ENCODE measurements at regions not wholly inside any gene's neighbourhood (a gene's known extent, or its start where the extent isn't known, plus 50 kb on each side); places are given as distances from the start of the nearest gene placed in this dataset.

- DNase-seq (ENCODE audit: low spot score), result no peak
These were observed 171.4 kb upstream of the SERPINE2 start for GRCh38 chr2:224210286-224211180.

DNA sequence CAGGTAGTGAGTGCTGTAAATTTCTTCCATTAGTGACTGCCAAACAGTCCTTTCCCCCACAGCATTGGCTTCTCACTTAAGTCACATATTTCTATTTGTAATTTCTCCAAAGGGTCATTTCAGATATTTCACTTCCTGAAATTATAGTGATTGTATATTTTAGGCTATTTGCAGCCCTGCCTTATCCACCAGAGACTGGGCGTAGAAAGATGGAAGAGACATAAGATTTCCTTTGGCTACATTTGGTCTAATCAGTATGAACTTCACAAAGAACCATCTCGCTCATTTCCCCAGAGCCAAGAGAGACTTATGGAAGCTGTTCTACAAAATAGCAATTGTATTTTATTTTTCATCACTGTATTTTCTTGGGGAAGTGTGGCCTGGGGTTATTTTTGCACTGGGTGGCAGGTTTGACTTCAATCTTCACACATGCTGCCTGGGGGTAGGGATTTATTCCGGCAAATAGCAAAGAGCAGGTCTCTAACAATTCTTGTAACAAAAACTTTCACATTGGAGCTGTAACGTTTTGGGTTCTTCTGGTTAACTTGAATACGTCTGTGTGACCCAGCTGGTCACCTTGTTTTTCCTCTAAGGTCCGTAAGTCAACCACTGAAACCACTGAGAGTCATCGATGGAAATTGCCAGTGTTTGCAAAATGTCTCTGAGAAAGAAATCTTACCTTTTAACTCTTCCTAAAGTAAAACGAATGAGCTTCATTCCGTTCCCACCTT is 170.6 kb upstream of the SERPINE2 start:
- no peak for DNase-seq (ENCODE audit: low spot score)

GRCh38 chr2:224208443-224208842 is 169.4 kb upstream of the SERPINE2 start:
- DNase-seq (ENCODE audit: low spot score), result no peak

DNA sequence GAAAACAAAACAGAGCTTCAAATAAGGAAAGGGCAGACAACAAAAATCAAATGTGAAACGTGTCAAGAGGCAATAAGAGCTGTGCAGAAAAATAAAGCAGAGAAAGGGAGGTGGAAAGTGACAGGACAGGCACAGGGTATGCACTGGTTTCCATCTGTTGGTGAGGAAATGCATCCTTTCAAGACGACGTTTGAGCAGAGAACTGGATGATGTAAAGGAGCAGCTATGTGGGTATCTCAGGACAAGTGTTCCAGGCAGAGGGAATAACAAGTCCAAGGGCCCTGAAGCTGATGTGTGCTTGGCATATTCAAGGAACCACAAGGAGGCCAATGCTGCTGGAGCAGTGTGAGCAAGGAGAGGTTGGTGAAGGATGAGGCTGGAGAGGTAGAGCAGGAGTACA is 168.9 kb upstream of the SERPINE2 start:
- DNase-seq (ENCODE audit: low spot score), result no peak

- no peak for DNase-seq (ENCODE audit: low spot score)
These were observed 167.7 kb upstream of the SERPINE2 start for GRCh38 chr2:224206816-224207215.

DNA sequence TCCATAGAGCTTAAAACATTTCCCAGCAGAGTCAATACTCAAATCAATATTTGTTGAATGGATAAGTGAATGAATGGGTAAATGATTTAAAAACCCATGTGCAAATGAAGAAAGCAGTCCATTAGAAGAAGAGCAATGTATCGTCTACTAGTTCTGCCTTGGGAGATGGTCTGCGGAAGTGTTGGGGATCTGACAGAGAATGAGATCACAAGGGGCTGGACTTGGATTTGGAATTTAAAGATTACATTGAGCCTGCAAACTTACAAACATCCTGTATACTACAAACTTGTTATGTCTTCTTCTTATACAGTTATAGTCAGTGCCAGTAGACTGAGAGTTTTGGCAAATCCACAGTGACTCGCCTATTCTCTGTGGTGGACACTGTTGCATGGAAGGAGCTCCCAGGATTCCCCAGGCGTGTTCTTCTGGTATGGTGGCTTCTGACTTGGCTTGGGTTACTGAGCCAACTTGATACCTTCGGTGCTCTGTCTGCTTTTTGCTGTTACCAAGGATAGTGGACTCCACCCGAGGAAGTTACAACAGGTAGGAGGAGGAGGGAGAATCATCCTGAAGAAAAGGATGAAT is 163.3 kb upstream of the SERPINE2 start:
- no peak for DNase-seq (ENCODE audit: low spot score)

GRCh38 chr2:224198436-224198835 is 159.3 kb upstream of the SERPINE2 start:
- DNase-seq (ENCODE audit: low spot score), result no peak

- no peak for DNase-seq (ENCODE audit: low spot score)
These were observed 157.7 kb upstream of the SERPINE2 start for GRCh38 chr2:224196810-224197209.

- peak; percentile 12 for DNase-seq (ENCODE audit: low spot score)
These were observed 157.0 kb upstream of the SERPINE2 start for GRCh38 chr2:224195925-224196571.

DNA sequence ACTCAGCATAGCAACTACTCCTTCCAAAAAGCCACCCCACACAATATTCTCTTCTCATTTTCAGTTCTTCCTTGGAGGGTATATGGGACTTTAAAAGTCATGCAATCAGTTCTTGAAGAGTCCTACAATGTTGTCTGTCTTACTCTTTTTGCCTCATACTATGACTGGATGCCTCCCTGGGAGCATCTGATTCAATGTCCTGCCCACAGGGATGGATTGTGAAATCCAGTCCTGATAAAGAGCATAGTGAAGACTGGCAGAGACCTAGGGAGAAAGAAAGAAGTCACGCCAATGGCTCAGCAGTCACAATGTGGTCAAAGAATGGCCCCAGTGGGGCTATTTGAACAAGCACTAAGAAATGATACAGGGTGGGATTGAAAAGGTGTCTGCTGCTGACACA is 155.1 kb upstream of the SERPINE2 start:
- DNase-seq (ENCODE audit: low spot score), result no peak

DNA sequence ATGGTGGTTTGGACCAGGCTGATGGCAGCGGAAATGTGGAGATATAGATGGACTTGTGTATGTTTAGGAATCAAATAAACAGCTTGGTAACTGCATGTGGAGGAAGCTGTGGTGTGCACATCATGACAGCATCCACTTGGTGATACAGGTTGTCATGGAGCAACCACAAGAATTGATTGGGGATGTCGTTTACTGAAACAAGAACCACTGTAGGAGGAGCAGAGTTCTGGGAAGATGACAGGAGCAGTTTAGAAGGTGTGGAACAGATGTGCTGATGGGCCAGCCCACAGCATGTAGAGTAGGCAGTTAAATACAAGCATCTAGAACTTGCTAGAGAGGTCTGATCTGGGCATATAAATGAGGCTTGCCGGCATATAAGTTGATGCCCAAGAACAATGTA is 152.4 kb upstream of the SERPINE2 start:
- no peak for DNase-seq (ENCODE audit: low spot score)

DNA sequence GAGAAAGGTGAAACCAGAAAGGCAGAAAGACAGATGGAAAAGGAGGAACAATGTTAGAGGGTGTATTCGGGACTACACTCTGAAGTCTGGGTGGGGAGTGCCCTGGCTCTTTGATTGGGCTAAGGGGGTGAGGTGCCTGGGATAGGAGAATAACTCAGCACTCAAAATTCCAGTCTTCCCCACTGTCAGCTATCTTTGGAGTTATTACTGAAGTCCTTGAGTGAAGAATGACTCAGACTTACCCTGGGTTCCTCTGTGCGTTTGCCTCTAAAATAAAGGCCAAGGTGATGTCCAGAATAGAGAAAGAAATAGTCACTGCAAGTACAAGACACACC is 151.8 kb upstream of the SERPINE2 start:
- DNase-seq (ENCODE audit: low spot score), result no peak

GRCh38 chr2:224190234-224190935 is 151.3 kb upstream of the SERPINE2 start:
- no peak for DNase-seq (ENCODE audit: low spot score)

- DNase-seq (ENCODE audit: low spot score), result no peak
These were observed 148.1 kb upstream of the SERPINE2 start for GRCh38 chr2:224187220-224187619.

DNA sequence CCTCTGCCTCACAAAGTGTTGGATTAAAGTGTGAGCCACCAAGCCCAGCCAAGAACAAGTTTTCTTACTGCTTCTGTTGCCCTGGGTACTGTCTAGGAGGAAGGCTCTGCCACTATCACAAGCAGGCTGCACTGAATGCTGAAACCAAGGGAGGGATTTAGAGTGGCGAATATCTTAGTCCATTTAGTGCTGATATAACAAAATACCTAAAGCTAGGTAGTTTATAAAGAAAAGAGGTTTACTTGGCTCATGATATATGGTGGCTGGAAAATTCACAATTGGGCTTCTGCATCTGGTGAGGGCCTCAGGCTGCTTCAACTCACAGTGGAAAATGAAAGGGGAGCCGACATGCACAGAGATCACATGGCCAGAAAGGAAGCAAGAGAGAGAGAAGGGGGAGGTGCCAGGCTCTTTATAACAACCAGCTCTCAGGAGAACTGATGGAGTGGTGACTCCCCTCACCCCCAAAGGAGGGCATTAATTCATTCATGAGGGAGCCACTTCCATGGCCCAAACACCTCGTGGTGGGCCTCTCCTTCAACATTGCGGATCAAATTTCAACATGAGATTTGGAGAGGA is 146.0 kb upstream of the SERPINE2 start:
- no peak for DNase-seq (ENCODE audit: low spot score)

DNA sequence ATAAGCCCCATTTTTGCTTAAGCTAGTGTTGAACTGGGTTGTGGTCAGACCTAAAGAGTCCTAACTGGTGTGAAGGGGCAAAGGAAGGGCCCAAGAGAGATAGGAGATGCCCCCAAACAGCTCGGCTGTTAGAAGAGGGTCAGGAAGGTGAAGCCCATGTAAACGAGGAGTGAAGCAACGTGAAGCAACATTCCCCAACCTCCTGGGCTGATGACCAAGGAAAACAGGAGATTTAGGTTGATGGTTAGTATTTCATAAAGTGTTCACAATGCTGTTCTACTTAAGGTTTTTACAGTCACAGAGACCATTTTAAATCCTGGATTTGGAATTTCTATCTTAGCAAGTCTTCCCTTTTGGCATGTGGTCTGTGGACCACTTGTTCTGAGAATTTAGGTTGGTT is 144.0 kb upstream of the SERPINE2 start:
- DNase-seq (ENCODE audit: low spot score), result no peak

DNA sequence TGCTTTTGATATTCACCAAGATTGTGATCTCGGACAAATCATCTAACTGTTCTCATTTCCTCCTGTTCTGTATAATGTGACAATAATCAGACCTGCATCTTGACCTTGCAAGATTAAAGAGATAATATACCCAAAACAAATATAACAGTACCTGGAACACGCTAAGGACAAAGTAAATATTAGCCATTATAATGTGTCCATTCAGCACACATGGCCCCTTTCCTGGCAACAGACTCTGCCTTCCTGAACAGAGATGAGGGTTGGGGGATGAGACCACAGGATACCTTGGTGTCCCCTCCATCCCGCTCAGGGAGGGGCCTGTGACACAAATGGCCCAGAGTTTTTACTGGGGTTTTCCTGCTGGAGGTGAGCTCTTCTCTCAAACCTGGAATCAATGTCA is 143.4 kb upstream of the SERPINE2 start:
- DNase-seq (ENCODE audit: low spot score), result no peak

- no peak for DNase-seq (ENCODE audit: low spot score)
These were observed 142.6 kb upstream of the SERPINE2 start for GRCh38 chr2:224181534-224182155.

GRCh38 chr2:224180810-224181209 is 141.7 kb upstream of the SERPINE2 start:
- no peak for DNase-seq (ENCODE audit: low spot score)

DNA sequence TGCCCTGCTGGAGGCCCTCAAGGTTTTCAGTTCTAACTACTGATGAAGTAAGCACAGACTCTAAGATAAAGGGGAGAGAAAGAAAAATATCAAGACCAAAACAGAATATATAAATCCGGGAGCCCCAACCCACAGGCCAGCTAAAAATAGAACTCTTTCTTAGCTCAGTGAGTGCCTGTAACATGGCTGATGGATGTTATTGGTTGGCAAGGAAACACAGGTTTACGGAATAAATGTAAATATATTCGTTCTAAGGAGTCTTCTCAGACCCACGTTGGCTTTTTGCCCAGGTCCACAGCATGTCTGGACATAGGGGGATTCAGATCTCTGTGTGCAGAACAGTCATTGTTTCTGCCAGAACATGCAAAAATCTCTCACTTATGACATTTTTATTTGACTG is 139.0 kb upstream of the SERPINE2 start:
- no peak for DNase-seq (ENCODE audit: low spot score)

DNA sequence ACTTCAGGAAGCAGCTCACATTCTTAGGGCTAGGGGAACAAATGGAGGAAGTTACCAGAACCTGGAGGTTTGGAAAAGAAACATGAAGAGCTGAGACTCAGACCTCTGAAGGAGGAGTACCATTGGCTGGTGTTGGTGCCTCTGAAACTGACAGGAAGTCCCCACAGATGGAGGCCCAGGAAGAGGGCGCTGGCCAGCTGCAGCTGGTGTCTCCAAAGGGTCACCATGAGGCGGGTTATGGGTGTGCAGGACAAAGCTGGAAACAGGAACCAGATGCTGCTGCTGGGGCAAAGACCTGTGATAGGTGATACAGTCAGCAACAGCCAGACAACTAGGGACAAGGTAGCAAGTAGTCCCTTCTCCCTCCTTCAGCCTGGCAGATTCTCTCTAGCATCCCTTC is 136.5 kb upstream of the SERPINE2 start:
- DNase-seq (ENCODE audit: low spot score), result no peak
